ENCODE measurements at regions not wholly inside any gene's neighbourhood (a gene's known extent, or its start where the extent isn't known, plus 50 kb on each side); places are given as distances from the start of the nearest gene placed in this dataset.
"Not testable (repeated sequence)": the region's sequence is repeated elsewhere in the genome, so short reads cannot be mapped to it uniquely, and the experiment has no call there.

DNA sequence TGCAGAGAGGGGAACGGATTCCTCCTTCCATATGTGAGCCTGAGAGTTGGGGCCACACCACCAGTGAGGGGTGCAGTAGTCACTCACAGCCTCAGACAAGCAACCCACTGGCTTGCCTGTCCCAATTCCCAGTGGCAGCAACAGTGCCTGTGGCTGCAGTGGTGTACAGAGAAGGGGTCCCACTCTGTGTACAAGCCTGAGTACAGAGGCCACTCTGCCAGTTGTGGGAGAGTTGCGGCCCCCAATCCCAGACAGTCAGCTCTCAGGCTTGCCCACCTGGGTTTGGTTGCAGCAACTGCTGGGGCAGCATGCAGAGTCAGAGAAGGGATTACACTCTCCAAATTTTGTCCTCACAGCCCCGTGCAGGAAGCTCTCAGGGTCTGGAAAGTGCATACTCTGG, 133.2 kb upstream of the RFX3 start:
- DNase-seq: no peak

DNA sequence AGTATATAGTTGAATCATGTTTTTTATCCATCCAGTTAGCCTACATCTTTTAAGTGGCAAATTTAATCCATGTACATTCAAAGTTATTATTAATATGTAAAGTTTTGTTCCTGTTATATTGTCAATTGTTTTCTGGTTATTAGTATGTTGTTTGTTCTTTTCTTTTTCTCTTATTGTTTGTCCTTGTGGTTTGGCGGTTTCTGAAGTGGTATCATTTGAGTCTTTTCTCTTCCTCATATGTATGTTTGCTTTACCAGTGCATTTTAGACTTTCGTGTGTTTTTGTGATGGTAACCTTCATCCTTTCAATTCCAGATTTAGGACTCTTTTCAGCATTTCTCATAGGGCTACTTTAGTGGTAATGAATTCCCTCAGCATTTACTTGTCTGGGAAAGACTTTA, 130.4 kb upstream of the RFX3 start:
- DNase-seq: no peak

DNA sequence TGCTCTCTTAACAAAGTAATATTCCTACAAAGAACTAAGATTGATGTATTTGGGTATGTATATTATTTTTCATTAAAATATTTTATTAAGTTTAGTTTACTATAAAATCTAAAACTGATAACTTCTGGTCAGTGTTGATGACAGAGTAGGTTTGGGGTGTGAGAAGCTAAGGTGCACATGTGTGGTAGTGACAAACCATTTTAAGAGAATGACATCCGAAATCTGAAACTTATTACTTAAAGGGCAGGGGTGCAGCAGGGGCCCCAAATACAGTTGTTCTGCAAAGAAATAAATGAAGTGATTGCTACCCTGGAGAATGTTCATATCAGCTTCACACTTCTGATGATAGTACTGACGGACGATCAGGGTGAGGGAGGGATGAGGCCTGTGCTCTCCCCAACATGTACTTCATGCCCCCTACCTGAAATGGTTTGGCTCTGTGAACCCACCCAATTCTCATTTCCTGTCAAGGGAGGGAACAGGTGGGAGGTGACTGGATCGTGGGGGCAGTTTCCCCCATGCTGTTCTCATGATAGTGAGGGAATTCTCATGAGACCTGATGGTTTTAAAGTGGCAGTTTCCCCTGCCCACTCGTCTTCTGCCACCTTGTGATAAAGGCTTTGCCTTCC, 125.3 kb upstream of the RFX3 start:
- DNase-seq: no peak

DNA sequence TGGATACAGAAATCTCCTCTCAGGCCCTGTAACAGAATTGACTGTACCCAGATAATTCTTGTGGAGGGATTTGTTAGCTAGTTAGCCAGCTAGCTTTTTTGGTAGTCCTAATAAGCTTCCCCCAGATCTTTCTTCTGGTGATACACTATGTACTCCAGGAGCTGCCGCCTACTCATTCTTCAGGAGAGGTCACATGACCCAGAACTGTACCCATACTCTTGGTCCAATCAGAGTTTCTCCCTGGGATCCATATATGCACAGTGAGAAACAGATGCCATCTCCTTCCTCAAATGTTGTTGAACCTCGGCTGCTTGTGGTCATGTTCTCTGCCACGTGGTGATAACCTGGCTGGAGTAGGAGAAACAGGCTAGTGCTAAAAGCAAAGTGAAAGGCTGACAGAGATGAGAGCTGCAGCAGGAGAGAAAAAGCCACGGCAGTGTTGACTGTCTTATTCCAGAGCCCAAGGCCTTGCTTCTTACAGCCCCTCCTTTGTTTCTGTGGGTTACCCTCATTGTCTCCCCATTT, 123.0 kb upstream of the RFX3 start:
- no peak for DNase-seq

DNA sequence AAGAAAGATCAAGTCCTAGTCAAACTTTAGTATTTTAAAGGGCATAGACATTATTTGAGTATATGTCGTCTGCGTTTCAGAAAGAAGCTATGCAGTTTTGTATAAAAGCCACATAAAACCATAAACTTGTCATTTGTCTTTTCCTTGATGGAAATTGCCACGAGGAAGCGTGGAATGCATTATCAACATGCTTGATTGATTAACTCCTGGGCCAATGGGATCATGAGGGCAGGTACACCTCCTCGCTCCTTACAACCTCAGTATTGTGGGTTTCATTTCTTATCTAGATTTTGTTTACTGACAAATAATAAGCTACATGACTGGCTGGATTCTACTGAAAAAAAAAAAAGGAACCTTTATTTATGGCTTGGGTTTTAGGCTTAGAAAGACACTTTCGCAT, 122.5 kb upstream of the RFX3 start:
- no peak for DNase-seq

DNA sequence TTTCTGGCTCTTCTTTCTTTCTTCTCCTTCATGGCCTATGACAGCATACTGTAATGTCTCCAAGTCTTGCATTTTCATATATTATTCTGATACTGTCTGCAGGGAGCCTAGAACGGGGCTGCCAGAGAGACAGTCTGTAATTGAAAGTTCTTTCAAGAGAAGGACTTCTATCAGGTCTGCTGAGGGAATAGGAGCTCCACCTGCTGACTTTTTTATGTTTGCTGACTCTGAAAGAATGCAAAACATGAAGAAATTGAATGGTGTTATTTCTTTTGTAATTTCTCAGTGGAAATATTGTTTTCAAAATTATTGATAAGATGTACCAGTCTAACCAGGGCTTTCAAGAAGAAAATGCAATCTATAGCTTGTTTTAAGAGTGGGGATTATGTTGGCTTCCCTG, 121.9 kb upstream of the RFX3 start:
- DNase-seq: no peak

DNA sequence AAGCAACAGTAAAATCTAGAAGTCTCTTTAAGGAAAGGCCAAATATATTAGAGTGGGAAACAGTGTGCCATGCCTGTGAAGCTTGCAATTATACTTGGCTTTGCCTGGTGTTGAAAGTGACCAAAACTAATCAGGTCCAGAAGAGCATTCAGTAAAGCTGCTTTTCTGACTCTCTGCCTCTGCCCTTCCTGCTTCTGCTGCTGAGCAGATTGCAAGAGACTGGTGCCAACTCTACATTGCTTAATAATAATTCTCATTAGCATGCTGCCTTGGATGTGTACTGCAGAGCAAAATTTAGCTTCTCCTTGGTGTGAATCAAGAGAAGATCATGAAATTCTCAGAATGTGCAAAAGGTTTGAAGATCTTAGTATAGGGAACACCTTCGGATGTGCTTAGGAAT, 120.4 kb upstream of the RFX3 start:
- DNase-seq: no peak

DNA sequence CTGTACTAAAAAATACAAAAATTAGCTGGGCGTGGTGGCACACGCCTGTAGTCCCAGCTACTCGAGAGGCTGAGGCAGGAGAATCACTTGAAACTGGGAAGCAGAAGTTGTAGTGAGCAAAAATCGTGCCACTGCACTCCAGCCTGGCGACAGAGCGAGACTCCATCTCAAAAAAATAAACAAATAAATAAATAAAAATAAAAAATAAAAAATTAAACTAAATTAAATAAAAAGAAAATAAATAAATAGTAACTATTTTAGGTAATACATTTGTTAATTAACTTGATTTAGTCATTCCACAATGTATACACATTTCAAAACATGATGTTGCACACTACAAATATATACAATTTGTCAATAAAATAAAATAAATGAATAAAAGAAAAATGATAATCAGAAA, 116.3 kb upstream of the RFX3 start:
- DNase-seq: not testable (repeated sequence)

DNA sequence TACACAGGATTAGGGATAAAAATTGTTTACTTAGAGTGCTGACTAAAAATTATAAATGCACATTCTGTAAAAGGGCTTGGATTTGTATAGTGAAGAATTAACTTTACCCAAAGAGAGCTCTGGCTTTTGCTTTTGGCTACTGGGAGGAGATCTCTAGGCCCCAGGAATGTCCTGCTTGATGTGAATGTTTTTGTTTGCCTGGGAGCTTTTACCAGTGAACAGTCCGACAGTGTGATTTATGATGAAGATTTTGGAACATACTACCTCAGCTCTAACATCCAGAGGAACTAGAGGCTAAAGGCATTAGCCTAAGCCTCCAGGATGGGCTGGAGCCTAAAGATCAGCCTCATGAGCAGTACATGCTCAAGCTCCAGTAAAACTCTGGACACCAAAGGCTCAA, 103.7 kb upstream of the RFX3 start:
- DNase-seq: no peak

DNA sequence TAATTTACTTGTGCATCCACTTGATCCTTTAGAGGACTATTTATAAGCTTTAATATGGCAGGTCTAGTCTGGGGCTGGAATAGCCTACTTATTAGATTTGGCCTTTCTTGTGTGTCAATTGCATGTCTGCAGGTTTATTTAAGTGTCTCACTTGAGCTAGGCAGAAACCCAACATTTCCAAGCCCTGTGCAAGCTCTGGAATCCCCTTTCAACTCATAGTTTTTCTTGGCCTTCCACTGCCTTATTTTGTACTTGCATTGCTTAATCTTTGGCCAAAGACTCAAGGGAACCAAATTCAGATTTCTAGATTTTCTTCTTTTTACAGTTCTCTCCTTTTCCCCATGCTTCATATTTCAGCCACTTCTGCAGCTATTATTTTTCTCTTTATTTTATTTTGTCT, 102.4 kb upstream of the RFX3 start:
- no peak for DNase-seq

DNA sequence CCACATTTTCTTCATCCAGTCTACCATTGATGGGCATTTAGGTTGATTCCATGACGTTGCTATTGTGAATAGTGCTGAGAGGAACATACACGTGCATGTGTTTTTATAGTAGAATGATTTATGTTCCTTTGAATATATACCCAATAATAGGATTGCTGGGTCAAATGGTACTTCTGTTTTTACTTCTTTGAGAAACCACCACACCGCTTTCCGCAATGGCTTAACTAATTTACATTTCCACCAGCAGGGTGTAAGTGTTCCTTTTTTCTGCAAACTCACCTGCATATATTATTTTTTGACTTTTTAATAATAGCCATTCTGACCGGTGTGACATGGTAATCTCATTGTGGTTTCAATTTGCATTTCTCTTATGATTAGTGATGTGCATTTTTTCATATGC, 82.2 kb upstream of the RFX3 start:
- no peak for DNase-seq

DNA sequence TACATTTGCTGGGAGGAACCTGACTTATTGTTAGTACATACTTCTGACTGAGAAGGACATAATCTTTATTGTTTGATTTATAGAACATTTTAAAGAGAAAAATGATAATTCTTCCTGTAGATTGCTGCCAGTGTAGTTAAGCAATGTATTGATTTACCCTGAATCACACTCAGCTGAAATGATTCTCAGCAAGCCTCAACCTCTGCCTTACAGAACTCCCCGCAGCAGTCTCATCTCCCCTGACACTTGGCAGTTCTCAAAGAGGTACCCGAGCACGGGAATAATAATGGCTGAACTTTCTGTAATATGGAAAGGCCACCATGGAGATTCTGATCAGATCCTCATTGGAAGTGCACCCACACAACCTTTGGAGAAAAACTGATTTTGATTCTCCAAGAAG, 74.9 kb upstream of the RFX3 start:
- no peak for DNase-seq

DNA sequence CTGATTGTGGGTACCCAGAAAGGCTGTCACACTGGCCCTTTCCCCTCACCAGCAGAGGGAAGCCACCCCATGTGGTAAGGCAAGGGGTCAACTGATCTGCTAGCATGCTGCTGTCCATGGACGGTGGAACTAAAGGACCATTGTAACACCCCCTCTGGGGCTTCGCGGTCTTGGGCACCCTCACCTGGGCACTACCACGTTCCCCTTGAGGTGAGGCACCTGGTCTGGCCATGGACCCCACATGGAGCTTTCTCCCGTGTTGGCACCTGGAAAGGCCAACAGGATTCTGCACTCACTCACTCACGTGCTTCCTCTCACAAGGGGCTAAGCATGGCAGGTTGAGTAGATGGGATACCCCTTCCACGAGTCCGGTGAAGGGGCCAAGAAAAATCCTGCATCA, 72.0 kb upstream of the RFX3 start:
- no peak for DNase-seq

DNA sequence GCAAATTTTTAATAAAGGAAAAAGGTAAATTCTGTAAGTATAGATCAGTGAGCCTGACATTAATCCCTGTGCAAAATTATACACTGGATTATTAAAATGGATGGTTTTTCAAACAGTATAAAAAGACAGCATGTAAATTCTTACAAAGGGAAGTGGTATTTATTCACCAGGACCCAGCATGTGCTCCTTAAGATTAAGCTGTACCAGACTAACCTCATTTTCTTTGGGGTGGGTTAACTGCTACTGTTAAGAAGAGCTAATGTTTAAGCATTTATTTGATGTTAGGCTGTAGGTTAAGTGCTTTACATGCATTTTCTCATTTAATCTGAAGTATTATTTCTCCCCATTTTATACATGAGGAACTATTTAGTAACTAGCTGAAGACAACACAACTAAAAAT, 60.3 kb upstream of the RFX3 start:
- peak in 1 of 2 experiments; percentile 4 for DNase-seq

DNA sequence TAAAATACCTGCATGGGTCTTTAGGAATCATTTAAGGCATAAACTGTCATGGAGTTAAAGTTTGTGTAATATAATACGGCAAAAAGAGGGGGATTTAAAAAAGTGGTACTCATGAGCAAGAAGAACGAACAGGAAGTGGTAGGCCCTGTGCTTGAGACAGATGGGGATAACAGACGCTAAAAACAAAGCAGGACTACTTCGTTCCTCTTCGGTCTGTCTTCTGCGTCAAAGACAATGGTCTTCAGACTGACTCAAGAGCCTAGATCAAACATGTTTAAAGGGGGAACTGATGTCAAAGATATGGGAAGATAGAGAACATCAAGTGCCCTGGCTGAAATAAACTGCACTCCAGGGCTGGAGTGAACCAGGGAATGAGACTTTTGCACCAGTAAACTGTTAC, 59.8 kb upstream of the RFX3 start:
- peak; percentile 50 to 56 for DNase-seq

DNA sequence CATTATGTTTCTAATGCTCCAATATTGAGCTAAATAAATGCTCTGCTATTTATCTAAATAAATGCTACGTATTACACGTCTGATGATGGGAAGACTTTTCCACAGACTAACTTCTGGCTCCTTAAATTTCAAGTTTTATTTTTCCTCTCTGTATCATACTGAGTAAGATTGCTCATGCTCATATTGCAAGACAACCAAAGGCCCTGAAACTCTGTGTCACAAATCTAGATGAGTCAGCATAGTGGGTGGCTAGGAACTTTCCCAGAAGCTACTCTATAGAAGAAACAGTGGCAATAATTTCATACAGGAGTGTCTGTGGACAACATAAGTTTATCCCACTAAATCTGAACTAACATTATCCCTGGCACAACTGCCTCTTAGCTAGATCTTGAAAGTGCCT, 53.0 kb upstream of the RFX3 start:
- no peak for DNase-seq

DNA sequence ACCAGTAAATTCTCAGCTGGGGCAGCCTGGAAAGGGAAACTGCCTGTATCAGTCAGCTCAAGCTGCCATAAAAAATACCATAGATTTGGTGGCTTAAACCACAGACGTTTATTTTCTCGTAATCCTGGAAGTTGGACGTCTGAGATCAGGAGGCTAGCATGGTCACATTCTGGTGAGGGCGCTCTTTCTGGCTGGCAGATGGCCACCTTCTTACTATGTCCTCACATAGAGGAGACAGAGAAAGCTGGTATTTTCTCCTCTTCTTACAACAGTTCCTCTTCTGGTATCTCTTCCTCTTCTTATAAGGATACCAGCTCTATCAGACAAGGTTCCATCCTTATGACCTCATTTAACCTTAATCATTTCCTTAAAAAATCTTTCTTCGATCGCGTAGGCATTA, 50.5 kb upstream of the RFX3 start:
- peak; percentile 49 to 66 for DNase-seq

DNA sequence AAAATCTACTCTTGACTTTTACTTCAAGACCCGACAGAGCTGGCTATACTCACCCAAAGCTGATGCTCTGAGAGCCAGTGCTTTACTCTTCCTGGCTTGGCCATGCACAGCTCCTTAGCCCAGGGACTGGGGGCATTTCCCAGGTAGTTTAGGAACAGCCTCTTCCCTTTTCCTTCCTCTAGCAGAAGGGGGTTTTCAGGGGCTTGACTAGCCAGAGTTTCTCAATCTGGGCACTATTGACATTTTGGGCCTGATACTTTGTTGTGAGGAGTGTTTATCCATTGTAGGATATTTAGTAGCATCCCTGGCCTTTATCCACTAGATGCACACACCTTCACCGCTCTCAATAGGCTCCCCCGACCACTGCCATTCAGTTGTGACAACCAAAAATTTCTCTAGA, 50.0 kb upstream of the RFX3 start:
- no peak for DNase-seq

Measured in Kasumi-1 (cell line).